ENCODE measurements at regions not wholly inside any gene's neighbourhood (a gene's known extent, or its start where the extent isn't known, plus 50 kb on each side); places are given as distances from the start of the nearest gene placed in this dataset.

DNA sequence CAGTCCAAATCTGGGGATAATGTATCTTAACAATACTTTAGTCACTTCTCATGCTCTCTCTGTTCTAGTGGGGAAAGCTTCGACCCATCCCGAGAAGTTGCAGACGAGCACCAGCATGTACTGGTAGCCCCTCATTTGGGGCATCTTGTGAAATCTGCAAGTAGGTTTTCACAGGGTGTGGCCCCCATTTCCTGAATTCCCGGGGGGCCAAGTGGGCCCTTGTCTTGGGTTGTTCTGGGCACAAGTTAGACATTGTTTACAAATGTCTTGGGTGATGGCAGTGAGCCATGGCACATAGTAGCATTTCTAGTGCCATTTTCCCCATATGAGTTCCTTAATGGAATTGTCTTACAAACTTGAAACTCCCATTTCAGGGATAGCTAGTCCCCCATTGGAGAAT is 216.7 kb upstream of the KCND2 start:
- TF ChIP-seq, protein P1, sequence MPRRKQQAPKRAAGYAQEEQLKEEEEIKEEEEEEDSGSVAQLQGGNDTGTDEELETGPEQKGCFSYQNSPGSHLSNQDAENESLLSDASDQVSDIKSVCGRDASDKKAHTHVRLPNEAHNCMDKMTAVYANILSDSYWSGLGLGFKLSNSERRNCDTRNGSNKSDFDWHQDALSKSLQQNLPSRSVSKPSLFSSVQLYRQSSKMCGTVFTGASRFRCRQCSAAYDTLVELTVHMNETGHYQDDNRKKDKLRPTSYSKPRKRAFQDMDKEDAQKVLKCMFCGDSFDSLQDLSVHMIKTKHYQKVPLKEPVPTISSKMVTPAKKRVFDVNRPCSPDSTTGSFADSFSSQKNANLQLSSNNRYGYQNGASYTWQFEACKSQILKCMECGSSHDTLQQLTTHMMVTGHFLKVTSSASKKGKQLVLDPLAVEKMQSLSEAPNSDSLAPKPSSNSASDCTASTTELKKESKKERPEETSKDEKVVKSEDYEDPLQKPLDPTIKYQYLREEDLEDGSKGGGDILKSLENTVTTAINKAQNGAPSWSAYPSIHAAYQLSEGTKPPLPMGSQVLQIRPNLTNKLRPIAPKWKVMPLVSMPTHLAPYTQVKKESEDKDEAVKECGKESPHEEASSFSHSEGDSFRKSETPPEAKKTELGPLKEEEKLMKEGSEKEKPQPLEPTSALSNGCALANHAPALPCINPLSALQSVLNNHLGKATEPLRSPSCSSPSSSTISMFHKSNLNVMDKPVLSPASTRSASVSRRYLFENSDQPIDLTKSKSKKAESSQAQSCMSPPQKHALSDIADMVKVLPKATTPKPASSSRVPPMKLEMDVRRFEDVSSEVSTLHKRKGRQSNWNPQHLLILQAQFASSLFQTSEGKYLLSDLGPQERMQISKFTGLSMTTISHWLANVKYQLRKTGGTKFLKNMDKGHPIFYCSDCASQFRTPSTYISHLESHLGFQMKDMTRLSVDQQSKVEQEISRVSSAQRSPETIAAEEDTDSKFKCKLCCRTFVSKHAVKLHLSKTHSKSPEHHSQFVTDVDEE (CRISPR knock-in tag; IDR thresholded peaks at IDR 0.05): no peak
- TF ChIP-seq ZFP3 (CRISPR knock-in tag; IDR thresholded peaks at IDR 0.05) (no peak), OSR1 (CRISPR knock-in tag; IDR thresholded peaks at IDR 0.05) (no peak), ZNF565 (CRISPR knock-in tag; conservative IDR thresholded peaks at IDR 0.05; ENCODE audit: low read depth) (no peak), RARB (CRISPR knock-in tag; IDR thresholded peaks at IDR 0.05) (no peak), ZNF70 (CRISPR knock-in tag; IDR thresholded peaks at IDR 0.05) (no peak), CSDC2 (CRISPR knock-in tag; IDR thresholded peaks at IDR 0.05) (no peak), ZC3H10 (CRISPR knock-in tag; IDR thresholded peaks at IDR 0.05) (no peak), ISL1 (CRISPR knock-in tag; IDR thresholded peaks at IDR 0.05) (no peak), PPARA (CRISPR knock-in tag; IDR thresholded peaks at IDR 0.05; ENCODE audit: borderline replicate concordance) (no peak), ESRRG (CRISPR knock-in tag; IDR thresholded peaks at IDR 0.05) (no peak), TOX (CRISPR knock-in tag; IDR thresholded peaks at IDR 0.05; ENCODE audit: borderline replicate concordance) (no peak), TCF4 (CRISPR knock-in tag; IDR thresholded peaks at IDR 0.05; ENCODE audit: borderline replicate concordance) (no peak), BACH2 (CRISPR knock-in tag; IDR thresholded peaks at IDR 0.05; ENCODE audit: borderline replicate concordance) (no peak), SNAI2 (CRISPR knock-in tag; IDR thresholded peaks at IDR 0.05) (no peak)
- TF ChIP-seq, protein P2, sequence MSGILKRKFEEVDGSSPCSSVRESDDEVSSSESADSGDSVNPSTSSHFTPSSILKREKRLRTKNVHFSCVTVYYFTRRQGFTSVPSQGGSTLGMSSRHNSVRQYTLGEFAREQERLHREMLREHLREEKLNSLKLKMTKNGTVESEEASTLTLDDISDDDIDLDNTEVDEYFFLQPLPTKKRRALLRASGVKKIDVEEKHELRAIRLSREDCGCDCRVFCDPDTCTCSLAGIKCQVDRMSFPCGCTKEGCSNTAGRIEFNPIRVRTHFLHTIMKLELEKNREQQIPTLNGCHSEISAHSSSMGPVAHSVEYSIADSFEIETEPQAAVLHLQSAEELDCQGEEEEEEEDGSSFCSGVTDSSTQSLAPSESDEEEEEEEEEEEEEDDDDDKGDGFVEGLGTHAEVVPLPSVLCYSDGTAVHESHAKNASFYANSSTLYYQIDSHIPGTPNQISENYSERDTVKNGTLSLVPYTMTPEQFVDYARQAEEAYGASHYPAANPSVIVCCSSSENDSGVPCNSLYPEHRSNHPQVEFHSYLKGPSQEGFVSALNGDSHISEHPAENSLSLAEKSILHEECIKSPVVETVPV (CRISPR knock-in tag; IDR thresholded peaks at IDR 0.05): no peak
- TF ChIP-seq, protein P3, sequence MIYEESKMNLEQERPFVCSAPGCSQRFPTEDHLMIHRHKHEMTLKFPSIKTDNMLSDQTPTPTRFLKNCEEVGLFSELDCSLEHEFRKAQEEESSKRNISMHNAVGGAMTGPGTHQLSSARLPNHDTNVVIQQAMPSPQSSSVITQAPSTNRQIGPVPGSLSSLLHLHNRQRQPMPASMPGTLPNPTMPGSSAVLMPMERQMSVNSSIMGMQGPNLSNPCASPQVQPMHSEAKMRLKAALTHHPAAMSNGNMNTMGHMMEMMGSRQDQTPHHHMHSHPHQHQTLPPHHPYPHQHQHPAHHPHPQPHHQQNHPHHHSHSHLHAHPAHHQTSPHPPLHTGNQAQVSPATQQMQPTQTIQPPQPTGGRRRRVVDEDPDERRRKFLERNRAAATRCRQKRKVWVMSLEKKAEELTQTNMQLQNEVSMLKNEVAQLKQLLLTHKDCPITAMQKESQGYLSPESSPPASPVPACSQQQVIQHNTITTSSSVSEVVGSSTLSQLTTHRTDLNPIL (CRISPR knock-in tag; IDR thresholded peaks at IDR 0.05; ENCODE audit: low read depth): no peak
- TF ChIP-seq, protein P4, sequence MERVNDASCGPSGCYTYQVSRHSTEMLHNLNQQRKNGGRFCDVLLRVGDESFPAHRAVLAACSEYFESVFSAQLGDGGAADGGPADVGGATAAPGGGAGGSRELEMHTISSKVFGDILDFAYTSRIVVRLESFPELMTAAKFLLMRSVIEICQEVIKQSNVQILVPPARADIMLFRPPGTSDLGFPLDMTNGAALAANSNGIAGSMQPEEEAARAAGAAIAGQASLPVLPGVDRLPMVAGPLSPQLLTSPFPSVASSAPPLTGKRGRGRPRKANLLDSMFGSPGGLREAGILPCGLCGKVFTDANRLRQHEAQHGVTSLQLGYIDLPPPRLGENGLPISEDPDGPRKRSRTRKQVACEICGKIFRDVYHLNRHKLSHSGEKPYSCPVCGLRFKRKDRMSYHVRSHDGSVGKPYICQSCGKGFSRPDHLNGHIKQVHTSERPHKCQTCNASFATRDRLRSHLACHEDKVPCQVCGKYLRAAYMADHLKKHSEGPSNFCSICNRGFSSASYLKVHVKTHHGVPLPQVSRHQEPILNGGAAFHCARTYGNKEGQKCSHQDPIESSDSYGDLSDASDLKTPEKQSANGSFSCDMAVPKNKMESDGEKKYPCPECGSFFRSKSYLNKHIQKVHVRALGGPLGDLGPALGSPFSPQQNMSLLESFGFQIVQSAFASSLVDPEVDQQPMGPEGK (CRISPR knock-in tag; IDR thresholded peaks at IDR 0.05; ENCODE audit: borderline replicate concordance): no peak
- no peak for ATAC-seq

DNA sequence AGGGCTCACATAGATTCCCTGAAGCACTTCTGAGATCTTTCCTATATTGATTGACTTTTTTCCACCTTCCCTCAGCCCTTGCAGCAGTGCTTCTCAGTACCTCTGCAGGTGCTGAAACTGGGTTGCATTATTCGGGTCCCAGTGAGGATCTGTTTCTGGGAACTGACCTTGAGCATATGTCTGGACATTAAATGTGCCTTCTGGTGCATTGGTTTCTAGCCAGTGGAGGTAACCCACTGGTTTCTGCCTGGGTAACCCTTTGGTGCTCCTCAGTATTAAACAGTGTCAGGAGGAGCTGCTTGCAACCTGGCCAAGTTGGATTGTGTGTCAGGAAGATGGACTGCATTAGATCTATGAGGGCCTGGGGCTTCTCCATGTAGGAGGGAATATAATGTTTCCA is 213.3 kb upstream of the KCND2 start:
- no peak for ATAC-seq
- TF ChIP-seq, protein P4 (CRISPR knock-in tag; IDR thresholded peaks at IDR 0.05; ENCODE audit: borderline replicate concordance): no peak
- TF ChIP-seq ESRRG (CRISPR knock-in tag; IDR thresholded peaks at IDR 0.05): no peak
- no peak for TF ChIP-seq SNAI2 (CRISPR knock-in tag; IDR thresholded peaks at IDR 0.05)
- TF ChIP-seq, protein P3 (CRISPR knock-in tag; IDR thresholded peaks at IDR 0.05; ENCODE audit: low read depth): no peak
- no peak for TF ChIP-seq TCF4 (CRISPR knock-in tag; IDR thresholded peaks at IDR 0.05; ENCODE audit: borderline replicate concordance)
- TF ChIP-seq PPARA (CRISPR knock-in tag; IDR thresholded peaks at IDR 0.05; ENCODE audit: borderline replicate concordance): no peak
- no peak for TF ChIP-seq BACH2 (CRISPR knock-in tag; IDR thresholded peaks at IDR 0.05; ENCODE audit: borderline replicate concordance)
- TF ChIP-seq OSR1 (CRISPR knock-in tag; IDR thresholded peaks at IDR 0.05): no peak
- TF ChIP-seq GLIS3 (CRISPR knock-in tag; IDR thresholded peaks at IDR 0.05): no peak
- TF ChIP-seq, protein P5, sequence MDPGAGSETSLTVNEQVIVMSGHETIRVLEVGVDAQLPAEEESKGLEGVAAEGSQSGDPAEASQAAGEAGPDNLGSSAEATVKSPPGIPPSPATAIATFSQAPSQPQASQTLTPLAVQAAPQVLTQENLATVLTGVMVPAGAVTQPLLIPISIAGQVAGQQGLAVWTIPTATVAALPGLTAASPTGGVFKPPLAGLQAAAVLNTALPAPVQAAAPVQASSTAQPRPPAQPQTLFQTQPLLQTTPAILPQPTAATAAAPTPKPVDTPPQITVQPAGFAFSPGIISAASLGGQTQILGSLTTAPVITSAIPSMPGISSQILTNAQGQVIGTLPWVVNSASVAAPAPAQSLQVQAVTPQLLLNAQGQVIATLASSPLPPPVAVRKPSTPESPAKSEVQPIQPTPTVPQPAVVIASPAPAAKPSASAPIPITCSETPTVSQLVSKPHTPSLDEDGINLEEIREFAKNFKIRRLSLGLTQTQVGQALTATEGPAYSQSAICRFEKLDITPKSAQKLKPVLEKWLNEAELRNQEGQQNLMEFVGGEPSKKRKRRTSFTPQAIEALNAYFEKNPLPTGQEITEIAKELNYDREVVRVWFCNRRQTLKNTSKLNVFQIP (CRISPR knock-in tag; IDR thresholded peaks at IDR 0.05; ENCODE audit: borderline replicate concordance, low read depth): no peak
- TF ChIP-seq ZFP30 (CRISPR knock-in tag; IDR thresholded peaks at IDR 0.05): no peak
- no peak for TF ChIP-seq ZNF8 (CRISPR knock-in tag; IDR thresholded peaks at IDR 0.05)
- TF ChIP-seq, protein P2 (CRISPR knock-in tag; IDR thresholded peaks at IDR 0.05): no peak
- no peak for TF ChIP-seq ISL1 (CRISPR knock-in tag; IDR thresholded peaks at IDR 0.05)
- TF ChIP-seq ZNF565 (CRISPR knock-in tag; conservative IDR thresholded peaks at IDR 0.05; ENCODE audit: low read depth): no peak
- no peak for TF ChIP-seq RARB (CRISPR knock-in tag; IDR thresholded peaks at IDR 0.05)

Measured in SK-N-SH treated with all-trans-retinoic acid at 6 μM for 48 hours (cell line).